NAMALWA (cell line): ENCODE measurements at regions not wholly inside any gene's neighbourhood (a gene's known extent, or its start where the extent isn't known, plus 50 kb on each side); places are given as distances from the start of the nearest gene placed in this dataset.
"Not testable (repeated sequence)": the region's sequence is repeated elsewhere in the genome, so short reads cannot be mapped to it uniquely, and the experiment has no call there.

Experiments used
- DNase-seq: peaks from one replicate; pipeline ENCODE4 v3.0.0-alpha.2; 2015; ENCODE audit warnings: low spot score

DNA sequence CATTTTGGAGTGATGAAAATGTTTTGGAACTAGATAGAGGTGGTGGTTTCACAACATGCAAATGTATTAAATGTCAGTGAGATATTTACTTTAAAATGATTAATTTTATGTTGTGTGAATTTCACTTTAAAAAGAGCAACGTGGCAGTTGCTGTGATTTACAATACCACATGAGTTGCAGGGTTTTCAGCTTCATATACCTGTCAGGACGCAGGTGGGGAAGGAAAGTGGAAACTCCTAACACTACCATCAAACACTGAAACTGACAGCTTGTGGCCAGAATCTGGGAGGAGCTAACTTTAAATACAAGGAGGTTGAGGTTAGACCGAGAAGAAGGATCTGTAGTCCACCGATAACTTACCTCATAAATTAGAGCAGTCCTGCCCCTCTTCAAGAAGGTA lies 168.9 kb upstream of the TMEM72 start:
- DNase-seq, result no peak

DNA sequence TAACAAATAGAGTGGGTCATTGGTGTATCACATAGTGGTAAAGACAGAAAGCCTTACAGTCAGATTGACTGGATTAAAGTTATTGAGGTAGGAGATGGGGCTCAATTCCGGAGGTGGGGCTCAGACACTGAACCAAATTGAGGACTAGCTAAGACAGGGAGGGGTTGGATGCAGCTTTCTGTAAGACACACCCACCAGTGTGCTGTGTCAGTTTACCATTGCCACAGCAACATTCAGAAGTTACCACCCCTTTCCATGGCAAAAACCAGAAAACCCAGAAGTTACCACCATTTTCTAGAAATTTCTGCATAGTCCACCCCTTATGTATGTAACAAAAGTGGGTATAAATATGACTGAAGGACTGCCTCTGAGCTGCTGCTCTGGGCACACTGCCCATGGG lies 167.6 kb upstream of the TMEM72 start:
- DNase-seq, result no peak

DNA sequence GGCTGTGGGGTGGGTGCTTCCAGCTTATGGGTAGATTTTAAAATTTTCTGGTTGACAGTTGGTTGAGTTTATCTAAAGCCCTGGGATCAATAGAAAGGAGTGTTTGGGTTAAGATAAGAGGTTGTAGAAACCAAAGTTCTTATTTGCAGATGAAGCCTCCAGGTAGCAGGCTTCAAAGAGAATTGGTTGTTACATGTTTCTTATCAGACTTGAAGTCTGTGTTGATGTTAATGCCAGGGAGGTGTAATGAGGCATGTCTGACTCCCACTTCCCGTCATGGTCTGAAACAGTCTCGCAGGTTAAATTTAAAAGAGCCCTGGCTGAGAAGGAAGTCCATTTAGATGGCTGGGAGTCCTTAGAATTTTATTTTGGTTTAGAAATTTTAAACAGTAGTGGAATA lies 165.2 kb upstream of the TMEM72 start:
- no peak for DNase-seq

DNA sequence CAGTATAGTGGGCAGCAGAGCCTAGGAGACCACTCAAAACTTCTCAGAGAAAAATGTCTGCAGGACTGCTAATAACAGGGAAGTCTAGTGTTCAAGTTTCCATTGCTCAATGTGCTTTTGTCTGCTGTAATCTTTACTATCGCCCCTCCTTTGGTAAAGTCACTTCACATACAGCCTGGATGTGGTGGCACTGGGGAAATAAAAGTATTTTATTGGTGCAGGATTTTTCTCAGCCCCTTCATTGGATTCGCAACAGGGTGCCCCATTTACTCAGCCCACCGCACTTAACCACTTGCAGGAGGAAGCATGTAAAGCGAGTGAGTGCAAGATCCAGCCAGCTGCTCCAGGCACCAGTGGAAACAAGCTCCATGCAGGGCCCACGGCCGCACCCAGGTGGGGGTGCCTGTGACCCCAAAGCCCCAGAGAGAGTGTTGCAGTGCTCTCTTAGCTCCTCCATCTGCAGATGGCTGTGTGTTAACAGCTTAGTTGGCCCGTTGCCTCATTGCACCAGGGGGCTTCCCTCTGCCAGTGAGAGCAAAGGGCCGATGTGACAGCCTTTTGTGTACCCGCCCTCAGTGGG lies 163.5 kb upstream of the TMEM72 start:
- no peak for DNase-seq

DNA sequence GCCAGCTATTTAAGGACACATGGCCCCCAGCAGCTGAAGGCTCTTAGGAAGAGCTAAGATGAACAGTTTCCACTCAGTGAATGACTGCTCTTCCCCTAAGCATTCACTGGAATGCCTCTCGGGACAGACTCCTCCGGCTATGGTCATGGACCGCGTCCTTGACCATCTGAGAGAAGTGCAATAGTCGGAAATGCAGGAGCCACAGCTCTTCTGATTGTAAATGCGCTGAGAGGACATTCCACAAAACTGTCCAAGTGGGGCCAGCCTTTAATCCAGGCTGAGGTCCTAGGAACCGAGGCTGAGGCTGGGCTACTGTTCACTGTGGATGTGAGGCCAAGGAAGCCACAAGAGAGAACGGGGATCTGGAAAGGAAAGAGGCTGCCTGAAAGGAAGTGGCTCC lies 162.0 kb upstream of the TMEM72 start:
- DNase-seq, result no peak

DNA sequence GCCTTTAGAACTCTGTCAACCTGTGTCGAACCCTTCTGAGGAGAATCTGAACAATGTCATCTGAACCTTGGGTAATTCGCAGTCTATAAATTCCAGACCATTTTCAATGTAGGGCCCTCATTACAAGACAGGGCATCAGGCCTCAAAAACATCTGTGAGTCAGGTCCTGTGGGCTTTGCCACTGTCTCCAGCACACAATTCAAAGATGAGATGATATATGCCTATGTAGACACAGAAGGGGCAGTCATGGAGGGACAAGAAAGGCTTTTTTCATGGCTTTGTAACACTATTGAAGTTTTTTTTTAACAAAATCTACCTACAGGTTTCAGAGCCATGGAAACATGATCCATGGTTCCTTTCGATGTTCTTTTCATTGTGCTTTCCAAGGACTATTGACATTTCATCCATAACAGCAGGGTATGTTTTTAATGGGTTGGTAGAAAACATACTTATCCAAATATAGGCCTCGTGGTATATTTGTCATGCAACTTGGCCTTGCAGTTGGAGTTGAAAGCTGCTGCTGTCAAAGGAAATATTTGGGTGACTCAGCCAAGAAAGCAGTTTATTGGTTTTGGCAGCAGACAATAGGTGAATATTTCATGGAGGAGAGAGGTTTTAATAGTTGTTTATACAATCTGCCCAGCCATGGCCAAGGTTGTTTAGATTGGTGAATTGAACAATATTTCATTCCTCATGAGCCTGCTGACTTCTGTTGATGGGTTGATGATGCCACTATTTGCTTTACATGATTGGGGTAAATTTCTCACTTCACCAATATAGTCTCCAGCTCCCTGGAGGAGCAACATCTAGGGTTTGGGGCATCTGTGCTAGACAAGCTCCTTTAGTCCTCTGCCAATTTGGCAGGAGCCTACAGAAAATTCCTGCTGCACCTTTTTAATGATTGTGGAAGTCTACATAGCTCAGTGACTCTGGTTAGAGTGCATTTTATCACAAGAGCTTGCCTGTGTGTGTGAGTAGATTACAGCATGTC lies 158.4 kb upstream of the TMEM72 start:
- no peak for DNase-seq

DNA sequence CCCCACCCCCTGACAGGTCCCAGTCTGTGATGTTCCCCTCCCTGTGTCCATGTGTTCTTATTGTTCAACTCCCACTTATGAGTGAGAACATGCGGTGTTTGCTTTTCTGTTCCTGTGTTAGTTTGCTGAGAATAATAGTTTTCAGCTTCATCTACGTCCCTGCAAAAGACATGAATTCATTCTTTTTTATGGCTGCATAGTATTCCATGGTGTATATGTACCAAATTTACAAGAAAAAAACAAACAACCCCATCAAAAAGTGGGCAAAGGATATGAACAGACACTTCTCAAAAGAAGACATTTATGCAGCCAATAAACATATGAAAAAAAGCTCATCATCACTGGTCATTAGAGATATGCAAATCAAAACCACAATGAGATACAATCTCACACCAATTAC lies 156.8 kb upstream of the TMEM72 start:
- DNase-seq, result not testable (repeated sequence)

DNA sequence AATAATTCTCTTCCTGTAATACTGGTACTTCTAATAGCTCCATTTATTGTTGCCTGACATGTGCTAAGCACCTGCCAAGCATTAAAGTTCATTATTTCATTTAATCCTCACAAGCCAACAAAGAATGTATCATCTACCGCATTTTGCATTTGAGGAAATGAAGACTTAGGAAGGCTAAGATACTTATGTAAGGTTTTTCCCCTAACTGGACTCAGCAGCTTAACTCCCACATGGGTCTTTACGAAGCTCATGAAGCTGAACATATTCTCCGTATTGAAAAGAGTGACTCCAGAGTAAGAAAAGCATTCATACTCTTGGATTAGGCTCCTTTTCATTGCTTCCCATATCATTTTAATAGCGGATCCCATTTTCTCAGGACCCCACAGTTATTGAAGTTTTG lies 155.7 kb upstream of the TMEM72 start:
- DNase-seq, result no peak

DNA sequence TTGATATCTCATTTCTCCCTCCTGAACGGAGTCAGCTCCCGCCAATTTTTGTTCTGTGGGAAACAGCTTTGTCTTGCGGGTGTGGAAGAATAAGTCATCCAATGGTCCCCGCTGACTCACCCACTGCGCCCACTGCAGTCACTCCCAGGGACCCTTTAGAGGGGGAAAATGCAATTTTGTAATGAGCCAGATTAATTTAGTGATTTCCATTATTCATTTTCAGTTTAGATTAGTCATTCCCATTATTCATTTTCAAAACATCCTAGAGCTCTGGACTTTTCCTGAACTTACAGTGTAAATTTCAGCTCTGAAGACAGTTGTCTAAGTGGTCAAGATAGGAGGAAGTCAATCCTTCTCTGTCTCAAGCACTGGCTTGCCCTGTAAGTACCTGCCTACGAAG lies 154.9 kb upstream of the TMEM72 start:
- DNase-seq, result no peak

DNA sequence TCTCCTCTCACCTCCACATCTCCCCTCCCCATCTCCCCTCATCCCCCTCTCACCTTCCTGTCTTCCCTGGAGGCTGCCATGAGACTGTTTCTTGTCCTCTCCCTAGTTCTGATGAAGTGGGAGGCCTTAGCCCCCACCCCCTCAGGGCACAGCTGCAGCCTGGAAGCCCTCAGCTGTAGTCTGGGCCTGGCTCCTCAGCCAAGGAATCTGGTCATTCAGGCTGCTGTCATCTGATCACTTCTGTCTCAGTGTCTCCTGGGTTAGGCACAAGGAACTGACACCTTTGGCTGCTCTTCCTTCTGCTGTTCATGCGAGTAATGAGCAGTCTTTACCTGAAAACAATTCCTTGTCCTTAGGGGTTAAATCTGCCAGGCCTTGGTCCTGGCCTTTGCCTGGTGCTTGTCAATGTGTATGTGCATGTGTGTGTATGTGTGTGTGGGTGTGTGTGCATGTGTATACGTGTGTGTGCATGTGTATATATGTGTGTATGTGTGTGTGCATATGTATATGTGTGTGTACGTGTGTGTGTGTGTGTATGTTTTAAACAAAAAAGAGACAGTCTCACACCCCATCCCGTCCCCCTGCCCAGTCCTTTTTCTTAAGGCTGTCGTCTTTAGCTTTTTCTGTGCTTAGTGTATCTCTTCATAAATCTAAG lies 153.5 kb upstream of the TMEM72 start:
- no peak for DNase-seq

DNA sequence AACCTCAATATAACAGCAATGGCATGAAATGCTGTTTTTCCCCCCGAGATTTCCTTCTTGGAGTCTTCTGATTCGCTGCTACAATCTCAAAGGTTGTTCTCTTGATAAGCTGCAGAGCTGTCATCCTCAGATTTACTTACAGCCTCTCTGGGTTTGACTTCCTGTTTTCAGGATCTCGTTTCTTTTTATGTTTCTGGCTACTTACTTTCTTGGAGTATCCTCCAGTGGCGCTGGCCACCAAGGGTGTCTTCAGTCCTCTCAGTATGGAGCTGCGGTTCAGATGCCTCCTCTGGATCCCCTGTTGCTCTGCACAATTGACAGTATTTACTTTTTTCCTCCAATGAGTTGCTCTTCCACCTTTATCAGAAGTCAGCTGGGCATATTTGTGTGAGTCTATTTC lies 152.0 kb upstream of the TMEM72 start:
- no peak for DNase-seq

DNA sequence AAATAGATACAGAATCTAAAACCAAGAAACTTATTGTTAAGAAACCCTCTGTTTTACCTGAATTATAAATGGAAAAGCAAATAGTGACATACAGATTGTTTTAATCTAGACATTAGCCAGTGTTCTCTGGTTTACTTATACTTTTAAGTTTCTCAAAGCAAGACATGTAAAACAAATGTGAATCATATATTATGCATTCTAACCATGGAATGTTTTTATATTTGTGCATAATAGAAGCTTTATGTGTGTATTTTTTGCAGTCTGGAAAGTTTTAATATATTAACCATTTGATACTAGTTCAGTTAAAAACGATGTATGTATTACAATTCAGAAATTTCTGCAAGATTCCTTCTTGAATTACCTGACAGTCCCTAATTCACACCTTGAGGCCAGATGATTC lies 150.6 kb upstream of the TMEM72 start:
- no peak for DNase-seq

DNA sequence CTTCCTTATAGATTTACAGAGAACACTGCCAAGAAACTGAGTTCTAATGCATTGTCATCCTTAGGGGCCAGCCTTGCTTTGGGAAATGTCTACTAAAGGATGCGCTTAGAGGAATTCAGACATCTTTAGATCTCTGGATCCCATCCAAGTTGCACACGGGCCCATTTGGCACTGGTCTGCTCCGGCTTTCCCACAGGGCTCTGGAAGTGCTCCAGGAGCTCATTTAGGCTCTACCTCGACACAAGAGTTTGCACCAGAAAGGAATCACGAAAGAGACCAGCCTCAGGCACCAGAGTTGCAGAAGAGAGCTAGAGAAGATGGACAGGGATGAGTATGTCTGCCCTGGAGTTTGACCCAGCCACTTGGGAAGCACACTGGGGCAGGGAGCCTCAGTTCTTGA lies 150.1 kb upstream of the TMEM72 start:
- no peak for DNase-seq

DNA sequence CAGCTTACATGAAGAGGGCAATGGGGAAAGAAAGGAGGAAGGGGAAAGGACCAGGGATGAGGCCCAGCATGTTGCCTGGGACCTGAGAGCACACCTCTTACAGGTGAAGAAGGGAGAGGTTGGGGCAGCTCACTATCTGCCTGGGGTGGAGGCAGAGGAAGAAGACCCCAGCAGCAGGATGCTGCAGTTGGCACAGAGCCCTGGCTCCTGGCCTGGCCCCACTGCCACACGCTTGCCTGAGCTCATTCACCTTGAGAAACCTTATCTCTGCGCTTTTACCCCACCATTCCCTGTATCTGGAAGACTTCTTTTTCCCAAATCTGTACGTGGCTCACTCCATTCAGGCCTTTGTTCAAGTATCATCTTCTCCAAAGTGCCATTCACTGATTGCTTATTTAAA lies 147.8 kb upstream of the TMEM72 start:
- DNase-seq, result no peak

DNA sequence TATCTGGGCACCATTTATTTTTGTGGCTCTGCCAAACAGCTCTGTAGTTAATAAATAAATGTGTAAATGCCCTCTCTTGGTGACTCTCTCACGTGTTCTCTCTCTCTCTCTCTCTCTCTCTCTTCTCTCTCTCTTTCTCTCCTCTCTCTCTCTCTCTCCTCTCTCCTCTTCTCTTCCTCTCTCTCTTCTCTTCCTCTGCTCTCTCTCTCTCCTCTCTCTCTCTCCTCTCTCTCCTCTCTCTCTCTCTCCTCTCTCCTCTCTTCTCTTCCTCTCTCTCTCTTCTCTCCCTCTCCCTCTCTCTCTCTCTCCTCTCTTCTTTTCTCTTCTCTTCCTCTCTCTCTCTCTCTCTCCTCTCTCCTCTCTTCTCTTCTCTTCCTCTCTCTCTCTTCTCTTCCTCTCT lies 145.8 kb upstream of the TMEM72 start:
- DNase-seq, result no peak

DNA sequence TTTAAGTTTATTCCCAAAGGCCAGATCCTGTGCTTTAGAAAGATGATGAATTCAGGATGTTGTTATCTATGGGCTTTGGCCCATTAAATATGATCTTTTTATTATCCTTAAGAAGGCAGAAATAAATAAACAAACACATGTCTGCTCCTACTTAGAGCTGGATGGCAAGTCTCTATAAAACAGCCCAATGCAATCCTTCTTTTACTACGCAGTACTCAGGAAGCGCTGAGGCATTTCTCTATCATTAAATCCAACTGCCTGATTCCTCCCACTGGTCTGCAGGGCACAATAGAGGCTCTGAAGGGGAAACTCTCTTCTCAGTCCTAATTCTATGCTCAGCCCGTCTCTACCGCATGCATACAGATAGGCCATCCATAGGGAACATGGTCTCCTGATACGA lies 144.5 kb upstream of the TMEM72 start:
- DNase-seq, result no peak

DNA sequence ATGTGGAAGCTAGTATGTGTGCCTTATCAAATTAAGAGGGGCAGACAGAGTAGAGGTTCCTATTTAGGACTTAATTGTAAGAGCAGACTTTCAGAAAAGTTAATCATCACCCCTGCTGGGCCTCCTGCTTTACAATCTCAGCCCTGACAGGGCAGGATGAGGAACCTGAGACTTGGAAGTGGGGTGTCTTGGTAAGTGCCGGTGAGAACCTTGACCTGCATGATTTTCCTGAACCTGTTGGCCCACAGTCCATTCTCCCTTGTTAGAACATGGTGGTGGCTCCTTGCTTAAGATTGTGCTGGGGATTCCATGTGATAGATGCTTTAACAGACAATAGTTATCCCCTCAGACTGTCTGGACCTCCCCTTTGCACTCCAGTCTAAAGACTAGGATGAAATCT lies 141.7 kb upstream of the TMEM72 start:
- no peak for DNase-seq

DNA sequence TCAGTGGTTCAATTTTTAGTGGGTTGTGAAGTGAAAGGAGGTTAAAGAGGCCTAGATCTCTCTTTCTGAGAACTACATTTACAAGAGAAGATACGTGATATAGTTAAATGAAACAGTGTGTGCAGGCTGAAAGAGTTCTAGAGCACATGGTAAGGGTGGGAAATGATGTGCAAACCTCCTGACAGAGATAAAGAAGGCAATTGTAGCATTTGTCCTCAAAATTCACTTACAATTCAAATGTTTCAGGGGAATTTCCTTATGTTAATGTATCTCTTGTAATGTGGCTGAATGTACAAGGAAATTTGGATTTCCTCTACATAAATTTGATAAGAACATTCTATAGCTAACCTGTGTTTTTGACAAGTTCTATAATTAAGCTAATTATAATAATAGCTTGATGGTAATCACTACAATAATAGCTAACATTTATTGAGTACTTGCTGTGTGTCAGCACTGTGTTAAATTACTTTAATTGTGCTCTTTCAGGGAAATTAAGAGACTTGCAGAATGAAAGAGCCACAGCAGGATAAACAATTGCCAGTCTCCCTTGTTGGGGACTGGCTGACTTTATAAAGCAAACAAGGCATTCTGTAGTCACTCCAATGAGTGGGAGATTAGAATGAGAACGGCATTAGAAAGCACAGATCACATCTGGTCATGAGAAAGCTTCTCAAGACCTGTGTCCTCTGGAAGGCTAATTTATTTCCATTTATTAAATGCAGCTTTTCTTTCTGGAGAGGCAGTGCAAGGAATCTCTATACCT lies 139.7 kb upstream of the TMEM72 start:
- no peak for DNase-seq

DNA sequence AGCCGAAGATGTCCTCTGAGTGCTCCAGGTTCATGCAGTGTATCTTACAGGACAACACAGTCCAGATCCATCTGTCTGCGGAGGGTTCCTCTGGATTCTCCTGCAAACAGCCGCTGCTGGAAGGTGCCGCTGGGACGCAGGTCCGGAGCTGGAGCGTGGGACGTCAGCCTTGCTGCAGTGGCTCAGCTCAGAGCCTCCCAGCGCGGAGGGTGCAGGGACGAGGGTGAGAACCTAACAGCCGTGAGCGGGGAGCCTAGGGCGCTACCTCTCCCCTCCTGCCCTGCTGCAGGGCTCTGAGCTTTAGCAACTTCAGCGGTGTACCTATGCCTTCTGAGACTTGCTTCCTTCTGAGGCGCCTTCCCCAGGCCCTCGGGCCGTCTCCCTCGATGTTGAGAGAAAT lies 137.6 kb upstream of the TMEM72 start:
- no peak for DNase-seq

DNA sequence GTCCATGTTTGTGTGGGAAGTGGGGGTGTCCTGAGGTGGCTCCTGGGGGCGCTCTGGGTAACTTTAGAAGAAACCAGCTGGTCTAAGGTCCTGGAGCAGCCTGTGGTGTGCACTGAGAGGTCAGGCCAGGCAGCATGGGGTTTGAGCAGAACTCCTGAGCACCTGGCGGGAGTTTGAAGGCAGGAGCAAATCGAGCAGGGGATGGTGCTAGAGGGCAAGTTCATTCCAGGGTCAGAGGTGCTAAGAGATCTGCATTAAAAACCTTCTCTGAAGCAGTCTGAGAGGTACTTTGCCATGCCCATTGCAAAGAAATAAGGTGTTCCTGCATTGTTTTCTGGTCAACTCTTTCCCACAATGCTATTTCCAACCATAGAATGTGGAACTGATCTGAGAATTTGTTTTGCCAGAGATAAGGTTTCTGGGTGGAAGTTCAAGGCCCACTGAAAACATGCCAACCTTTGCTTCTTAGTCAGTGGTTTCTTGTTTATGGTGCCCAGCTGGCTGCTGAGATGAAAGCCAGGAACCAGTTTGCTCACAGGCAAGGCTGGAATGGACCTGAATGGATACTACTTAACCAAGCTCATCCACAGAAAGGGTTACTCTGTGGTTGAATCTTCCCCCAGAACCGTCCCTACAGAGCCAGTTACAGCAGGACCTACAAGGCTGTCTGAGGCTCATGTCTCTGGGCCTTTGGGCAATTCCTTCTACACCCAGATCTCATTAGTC lies 136.3 kb upstream of the TMEM72 start:
- DNase-seq, result no peak

DNA sequence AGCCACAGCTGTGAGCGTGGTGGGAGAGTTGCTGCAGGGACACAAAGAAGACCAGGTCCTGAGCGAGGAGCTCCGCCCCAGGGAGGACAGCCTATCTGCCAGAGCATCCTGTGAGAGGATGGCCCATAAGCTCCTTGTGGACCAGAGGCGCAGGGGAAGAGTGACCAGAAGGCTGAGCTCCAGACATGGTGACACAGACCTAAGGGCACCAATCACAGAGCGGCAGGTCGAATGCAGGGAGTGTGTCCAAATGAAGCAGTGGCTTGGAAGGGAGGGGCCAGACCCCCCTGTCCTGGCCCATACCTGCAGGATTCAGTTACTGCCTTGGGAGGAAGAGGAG lies 135.8 kb upstream of the TMEM72 start:
- no peak for DNase-seq

DNA sequence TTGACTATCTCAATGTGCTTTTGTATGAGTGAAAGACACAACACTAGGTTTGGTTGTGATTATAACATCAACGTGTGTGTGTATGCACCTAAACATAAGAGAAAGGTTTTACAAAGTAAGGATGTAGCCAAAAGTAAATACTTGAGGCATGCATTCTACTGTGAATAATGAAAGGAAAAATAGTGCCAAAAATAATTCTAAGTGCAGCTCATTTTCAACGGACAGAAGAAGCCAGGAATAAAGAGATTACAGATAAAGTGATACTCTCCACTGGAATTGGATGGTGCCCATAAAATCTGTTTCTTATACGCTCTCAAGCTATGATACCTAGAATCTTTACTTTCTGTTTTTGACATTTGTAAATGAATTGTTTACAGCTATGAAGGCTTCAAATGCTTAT lies 135.0 kb upstream of the TMEM72 start:
- no peak for DNase-seq
